Left ventricle myocardium inferior (tissue), 1 donor: ENCODE measurements at regions not wholly inside any gene's neighbourhood (a gene's known extent, or its start where the extent isn't known, plus 50 kb on each side); places are given as distances from the start of the nearest gene placed in this dataset.
A peak's percentile ranks its signal among the peaks of the same experiment; 100 is the strongest.
"Not testable (repeated sequence)": the region's sequence is repeated elsewhere in the genome, so short reads cannot be mapped to it uniquely, and the experiment has no call there.

ENCODE experiments used
- DNase-seq: peaks from one replicate; pipeline ENCODE4 v3.0.0-alpha.2; 2020
- H3K27ac ChIP-seq: fragments of 200-600 bp; replicated peaks from 2 replicates; pipeline ENCODE4 v1.8.0; 2021
- H3K27me3 ChIP-seq: fragments of 200-600 bp; 2 replicates; pipeline ENCODE4 v1.8.0; 2021; ENCODE audit warnings: low read depth
- H3K36me3 ChIP-seq: fragments of 200-600 bp; 2 replicates; pipeline ENCODE4 v1.8.0; 2021
- H3K4me1 ChIP-seq: fragments of 200-600 bp; 2 replicates; pipeline ENCODE4 v1.8.0; 2021
- H3K4me3 ChIP-seq: fragments of 200-600 bp; 2 replicates; pipeline ENCODE4 v1.8.0; 2021; ENCODE audit warnings: mild to moderate bottlenecking, moderate library complexity
- H3K9me3 ChIP-seq: fragments of 200-600 bp; replicated peaks from 2 replicates; pipeline ENCODE4 v1.8.0; 2021
- CTCF ChIP-seq: fragments of 200-600 bp; IDR thresholded peaks from 2 replicates; pipeline ENCODE4 v1.8.0; 2021; ENCODE audit warnings: antibody characterized with exemption, mild to moderate bottlenecking, borderline replicate concordance
- intact Hi-C: fragments of 100-400 bp; cut with micrococcal nuclease; formaldehyde crosslinking; loops from one replicate; pipeline ENCODE4 v1.11.0; 2022
- donor health status: DM: no; HTN: yes; CAD: no; lungs with severe emphysema.

DNA sequence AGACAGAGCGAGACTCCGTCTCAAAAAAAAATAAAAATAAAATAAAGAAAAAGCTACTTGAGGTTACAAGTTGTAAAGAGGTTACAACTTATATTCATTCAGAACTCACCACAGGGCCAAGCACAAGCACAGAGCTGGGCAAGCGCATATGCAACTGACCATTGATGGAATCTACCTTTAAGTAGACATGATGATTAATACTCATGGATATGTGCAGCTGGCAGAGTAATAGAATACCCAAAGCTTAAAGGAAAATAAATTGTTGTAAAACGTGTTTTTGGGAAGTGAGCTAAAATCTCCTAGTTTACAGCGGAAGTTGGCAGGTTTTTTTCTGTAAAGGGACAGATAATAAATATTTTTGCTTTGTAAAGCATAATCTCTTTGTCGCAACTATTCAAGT is 111.6 kb downstream of the TMEM168 start:
- Histone ChIP-seq H3K9me3 (no peaks in the 10 kb centered on the region), H3K36me3 (no peaks in the 10 kb centered on the region), H3K27ac (no peak overlapping the region), H3K4me3 (no peak overlapping the region), H3K4me1 (no peaks in the 10 kb centered on the region), H3K27me3 (no peaks in the 10 kb centered on the region)
- no peak for DNase-seq
- no peak for TF ChIP-seq CTCF
- intact Hi-C loops: no loop called here

DNA sequence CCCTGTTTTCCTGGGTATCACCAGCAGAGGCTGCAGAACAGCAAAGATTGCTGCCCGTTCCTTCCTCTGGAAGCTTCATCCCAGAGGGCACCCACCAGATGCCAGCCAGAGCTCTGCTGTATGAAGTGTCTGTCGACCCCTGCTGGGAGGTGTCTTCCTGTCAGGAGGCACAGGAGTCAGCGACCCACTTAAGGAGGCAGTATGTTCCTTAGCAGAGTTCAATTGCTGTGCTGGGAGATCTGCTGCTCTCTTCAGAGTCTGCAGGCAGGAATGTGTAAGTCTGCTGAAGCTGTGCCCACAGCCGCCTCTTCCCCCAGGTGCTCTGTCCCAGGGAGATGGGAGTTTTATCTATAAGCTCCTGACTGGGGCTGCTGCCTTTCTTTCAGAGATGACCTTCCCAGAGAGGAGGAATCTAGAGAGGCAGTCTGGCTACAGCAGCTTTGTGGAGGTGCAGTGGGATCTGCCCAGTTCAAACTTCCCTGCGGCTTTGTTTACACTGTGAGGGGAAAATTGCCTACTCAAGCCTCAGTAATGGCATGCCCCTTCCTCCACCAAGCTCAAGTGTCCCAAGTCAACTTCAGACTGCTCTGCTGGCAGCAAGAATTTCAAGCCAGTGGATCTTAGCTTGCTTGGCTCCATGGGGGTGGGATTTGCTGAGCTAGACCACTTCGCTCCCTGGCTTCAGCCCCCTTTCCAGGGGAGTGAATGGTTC is 100.6 kb downstream of the TMEM168 start:
- peaks cover 39% of the 10 kb centered on the region for H3K9me3 ChIP-seq
- H3K36me3 ChIP-seq, DNase-seq, H3K4me3 ChIP-seq, H3K27ac ChIP-seq, intact Hi-C loops, H3K27me3 ChIP-seq: not testable (repeated sequence)
- H3K4me1 ChIP-seq: peaks cover 11% of the 10 kb centered on the region

- Histone ChIP-seq H3K4me1 (peaks cover 11% of the 10 kb centered on the region), H3K27ac (no peak overlapping the region), H3K4me3 (no peak overlapping the region), H3K36me3 (no peaks in the 10 kb centered on the region), H3K9me3 (peaks cover 33% of the 10 kb centered on the region), H3K27me3 (no peaks in the 10 kb centered on the region)
- TF ChIP-seq CTCF: no peak
- DNase-seq: no peak
- intact Hi-C loops: no loop called here
These were observed 97.9 kb downstream of the TMEM168 start for GRCh38 chr7:112692333-112692732.

- intact Hi-C loops, H3K27ac ChIP-seq, DNase-seq, H3K36me3 ChIP-seq, H3K27me3 ChIP-seq, H3K4me3 ChIP-seq: not testable (repeated sequence)
- Histone ChIP-seq H3K9me3 (peaks cover 33% of the 10 kb centered on the region), H3K4me1 (peaks cover 16% of the 10 kb centered on the region)
These were observed 93.0 kb downstream of the TMEM168 start for GRCh38 chr7:112697211-112697610.

- Histone ChIP-seq H3K27ac (peak overlapping the region; percentile 42), H3K4me1 (peaks cover 9% of the 10 kb centered on the region), H3K4me3 (no peak overlapping the region), H3K27me3 (no peaks in the 10 kb centered on the region), H3K9me3 (peaks cover 19% of the 10 kb centered on the region), H3K36me3 (no peaks in the 10 kb centered on the region)
- TF ChIP-seq CTCF: no peak
- no peak for DNase-seq
- intact Hi-C loops: no loop called here
These were observed 90.3 kb downstream of the TMEM168 start for GRCh38 chr7:112699725-112700513.

GRCh38 chr7:112701456-112701855 is 88.7 kb downstream of the TMEM168 start:
- no peak for DNase-seq
- Histone ChIP-seq H3K27ac (no peak overlapping the region), H3K36me3 (no peaks in the 10 kb centered on the region), H3K4me1 (peaks cover 9% of the 10 kb centered on the region), H3K4me3 (no peak overlapping the region), H3K27me3 (no peaks in the 10 kb centered on the region), H3K9me3 (peaks cover 13% of the 10 kb centered on the region)
- intact Hi-C loops: no loop called here
- TF ChIP-seq CTCF: no peak
